HCT116 (cell line): ENCODE measurements at regions not wholly inside any gene's neighbourhood (a gene's known extent, or its start where the extent isn't known, plus 50 kb on each side); places are given as distances from the start of the nearest gene placed in this dataset.

Experiments used
- ATAC-seq: fragments of 200-7000 bp; cut with Tn5 transposase; 2 replicates; pipeline ENCODE4 v1.9.1; 2020; ENCODE audit warnings: mild to moderate bottlenecking, moderate library complexity
- BruUV-seq: library from RNA; stranded (reverse); fragments of 400-500 nt; replicated peaks from 2 replicates; lab custom pipeline; 2021; lab: Mats Ljungman, UMichigan
- CTCF ChIA-PET: fragments of 300-600 bp; sonication (Branson Sonifier 250); formaldehyde crosslinking; loops from one replicate; lab custom pipeline; 2021; ENCODE audit warnings: antibody characterized with exemption; lab: Charles Lee
- POLR2A ChIA-PET: fragments of 300-600, 350-600 bp; sonication (Branson Sonifier 250); formaldehyde crosslinking; loops from one replicate; lab custom pipeline; 2021; ENCODE audit warnings: antibody characterized with exemption; lab: Charles Lee
- RAD21 ChIA-PET, 2 experiments: fragments of 300-600 bp; sonication (Branson Sonifier 250); formaldehyde crosslinking; loops; one replicate each; lab custom pipeline; 2023; ENCODE audit warnings: low total read pairs in 2 of 2; ENCODE audit not compliant: uncharacterized antibody in 2 of 2, unreplicated experiment in 2 of 2, low non-redundant PET in 1 of 2; lab: Charles Lee
- DNase-seq: peaks from one replicate; pipeline ENCODE4 v3.0.0-alpha.2; 2010; ENCODE audit warnings: low read depth, low spot score
- H2AFZ ChIP-seq: fragments of 200-600 bp; shearing (Covaris generic), sonication (generic); 2 replicates; pipeline ENCODE4 v1.6.1; 2017; ENCODE audit warnings: low read depth, mixed run types, mixed read lengths, antibody characterized with exemption, low read length; ENCODE audit not compliant: poor library complexity, severe bottlenecking
- H3K27ac ChIP-seq: 2 replicates; pipeline ENCODE4 v1.5.1; 2012; ENCODE audit warnings: low read depth, low read length
- H3K27me3 ChIP-seq: fragments of 200-600 bp; sonication (generic); 2 replicates; pipeline ENCODE4 v1.6.1; 2016; ENCODE audit warnings: mixed run types, low read length, mixed read lengths; ENCODE audit not compliant: insufficient read depth
- H3K36me3 ChIP-seq, 2 experiments: fragments of 200-500 bp in 1 of 2; fragments of 200-600 bp in 1 of 2; sonication (Bioruptor generic) in 1 of 2; sonication (generic) in 1 of 2; 2 replicates each; pipeline versions ENCODE4 v1.5.1 to v1.6.1; 2014 to 2016; ENCODE audit warnings: low read length in 2 of 2, inconsistent platforms in 1 of 2, mixed read lengths in 1 of 2, mixed run types in 1 of 2; ENCODE audit not compliant: insufficient read depth in 2 of 2, control insufficient read depth in 1 of 2
- H3K4me1 ChIP-seq, 2 experiments: fragments of 200-600 bp in 1 of 2; sonication (generic) in 1 of 2; 2 replicates each; pipeline versions ENCODE4 v1.5.1 to v1.6.1; 2012 to 2017; ENCODE audit warnings: low read length in 2 of 2, inconsistent platforms in 1 of 2, mild to moderate bottlenecking in 1 of 2, mixed read lengths in 1 of 2, mixed run types in 1 of 2, moderate library complexity in 1 of 2; ENCODE audit not compliant: insufficient read depth in 2 of 2, control insufficient read depth in 1 of 2
- H3K4me2 ChIP-seq: fragments of 200-600 bp; sonication (generic); 2 replicates; pipeline ENCODE4 v1.6.1; 2017; ENCODE audit warnings: mixed run types, low read length, mixed read lengths
- H3K4me3 ChIP-seq, 2 experiments: fragments of 200-600 bp in 1 of 2; sonication (generic) in 1 of 2; replicated peaks in 1 of 2; 2 replicates each; pipeline ENCODE4 v1.5.1; 2011 to 2016; ENCODE audit warnings: low read length in 2 of 2, control low read depth in 1 of 2, low read depth in 1 of 2, mild to moderate bottlenecking in 1 of 2, mixed read lengths in 1 of 2, mixed run types in 1 of 2
- H3K79me2 ChIP-seq: fragments of 200-600 bp; sonication (generic); 2 replicates; pipeline ENCODE4 v1.6.1; 2017; ENCODE audit warnings: mild to moderate bottlenecking, mixed run types, low read length, moderate library complexity, mixed read lengths; ENCODE audit not compliant: insufficient read depth
- H3K9ac ChIP-seq: fragments of 200-600 bp; sonication (generic); 2 replicates; pipeline ENCODE4 v1.6.1; 2016; ENCODE audit warnings: low read length, mixed read lengths
- H3K9me2 ChIP-seq: fragments of 200-600 bp; sonication (generic), shearing (Covaris generic); 2 replicates; pipeline ENCODE4 v1.6.1; 2017; ENCODE audit warnings: mixed run types, mild to moderate bottlenecking, moderate library complexity; ENCODE audit not compliant: insufficient read depth
- H3K9me3 ChIP-seq, 2 experiments: fragments of 200-500 bp in 1 of 2; fragments of 200-600 bp in 1 of 2; sonication (Bioruptor generic) in 1 of 2; sonication (generic) in 1 of 2; 2 replicates each; pipeline ENCODE4 v1.6.1; 2014 to 2017; ENCODE audit warnings: low read length in 2 of 2, mixed read lengths in 2 of 2, inconsistent platforms in 1 of 2, low read depth in 1 of 2, mild to moderate bottlenecking in 1 of 2, mixed run types in 1 of 2, moderate library complexity in 1 of 2; ENCODE audit not compliant: control insufficient read depth in 1 of 2, insufficient read depth in 1 of 2
- H4K20me1 ChIP-seq: fragments of 200-600 bp; sonication (generic), shearing (Covaris generic); 2 replicates; pipeline ENCODE4 v1.6.1; 2017; ENCODE audit warnings: mixed run types, mild to moderate bottlenecking, moderate library complexity; ENCODE audit not compliant: insufficient read depth
- CTCF ChIP-seq, 3 experiments: fragments of 200-600 bp in 1 of 3; sonication (generic) in 1 of 3; IDR thresholded peaks in 2 of 3; conservative IDR thresholded peaks in 1 of 3; 2 replicates each; pipeline ENCODE4 v1.5.1; 2012 to 2017; ENCODE audit warnings: low read depth in 2 of 3, low read length in 2 of 3, antibody characterized with exemption in 1 of 3, borderline replicate concordance in 1 of 3, control low read depth in 1 of 3, mild to moderate bottlenecking in 1 of 3, mixed read lengths in 1 of 3, mixed run types in 1 of 3, moderate library complexity in 1 of 3; ENCODE audit not compliant: insufficient read depth in 1 of 3
- EGR1 ChIP-seq: IDR thresholded peaks from 2 replicates; pipeline ENCODE4 v1.6.1; 2012; ENCODE audit warnings: low read depth
- JUND ChIP-seq: IDR thresholded peaks from 2 replicates; pipeline ENCODE4 v1.6.1; 2012
- POLR2A ChIP-seq: IDR thresholded peaks from 2 replicates; pipeline ENCODE4 v1.7.0; 2011; ENCODE audit warnings: borderline replicate concordance; ENCODE audit not compliant: insufficient read depth, insufficient read length; ENCODE audit errors: extremely low read depth
- POLR2AphosphoS5 ChIP-seq: IDR thresholded peaks from 2 replicates; pipeline ENCODE4 v1.6.1; 2011; ENCODE audit warnings: mild to moderate bottlenecking, low read depth, low read length, moderate library complexity
- RAD21 ChIP-seq: IDR thresholded peaks from 2 replicates; pipeline ENCODE4 v1.6.1; 2012; ENCODE audit warnings: low read depth, mild to moderate bottlenecking
- SIN3A ChIP-seq: IDR thresholded peaks from 2 replicates; pipeline ENCODE4 v1.6.1; 2012; ENCODE audit warnings: low read depth
- SP1 ChIP-seq: IDR thresholded peaks from 2 replicates; pipeline ENCODE4 v1.6.1; 2012; ENCODE audit warnings: low read depth
- TCF7L2 ChIP-seq: IDR thresholded peaks from 2 replicates; pipeline ENCODE4 v1.7.0; 2011; ENCODE audit warnings: borderline replicate concordance, inconsistent platforms; ENCODE audit not compliant: insufficient read depth, insufficient read length; ENCODE audit errors: extremely low read depth
- YY1 ChIP-seq: IDR thresholded peaks from 2 replicates; pipeline ENCODE4 v1.6.1; 2011; ENCODE audit warnings: low read length, low read depth, moderate library complexity, mild to moderate bottlenecking; ENCODE audit not compliant: insufficient replicate concordance; ENCODE audit errors: extremely low read depth
- ZBTB33 ChIP-seq: IDR thresholded peaks from 2 replicates; pipeline ENCODE4 v1.6.1; 2011; ENCODE audit warnings: mild to moderate bottlenecking, low read length, moderate library complexity; ENCODE audit not compliant: insufficient replicate concordance; ENCODE audit errors: extremely low read depth
- intact Hi-C: fragments of 100-400 bp; cut with micrococcal nuclease; formaldehyde crosslinking; loops from 2 replicates; pipeline ENCODE4 v1.10.0; 2022

- H3K4me2 ChIP-seq: no peak overlapping the region
- no peaks in the 10 kb centered on the region for H3K27me3 ChIP-seq
- ChIA-PET RAD21 (no interaction called here), CTCF (no interaction called here), POLR2A (no interaction called here)
- H3K9me2 ChIP-seq: no peaks in the 10 kb centered on the region
- no peak overlapping the region for H2AFZ ChIP-seq
- no peak overlapping the region for H3K27ac ChIP-seq
- H3K9me3 ChIP-seq: no peaks in the 10 kb centered on the region
- no TSS peak for BruUV-seq
- no peak for DNase-seq
- H3K36me3 ChIP-seq: no peaks in the 10 kb centered on the region
- no peak overlapping the region for H3K9ac ChIP-seq
- TF ChIP-seq POLR2A (no peak), POLR2AphosphoS5 (no peak), CTCF (IDR thresholded peaks at IDR 0.05 in 2 of 3, conservative IDR thresholded peaks at IDR 0.05 in 1 of 3; ENCODE audit: borderline replicate concordance in 1 of 3, insufficient read depth in 1 of 3, low read depth in 2 of 3, low read length in 2 of 3) (no peak), ZBTB33 (no peak), SIN3A (no peak), YY1 (no peak), SP1 (no peak), TCF7L2 (no peak), JUND (no peak), RAD21 (no peak), EGR1 (no peak)
- no peaks in the 10 kb centered on the region for H3K79me2 ChIP-seq
- no peaks in the 10 kb centered on the region for H4K20me1 ChIP-seq
- ATAC-seq: no peak
- H3K4me1 ChIP-seq: no peaks in the 10 kb centered on the region
- H3K4me3 ChIP-seq: no peak overlapping the region
- intact Hi-C loops: loop anchor here (5.0 kb wide), 1 partner anchor 32 kb away; no protein-coding TSS in a partner anchor
Observed at GRCh38 chr18:60794802-60795201, 422.2 kb upstream of the MC4R start.
